ENCODE measurements at regions not wholly inside any gene's neighbourhood (a gene's known extent, or its start where the extent isn't known, plus 50 kb on each side); places are given as distances from the start of the nearest gene placed in this dataset.

- DNase-seq (ENCODE audit: low read depth), result no peak
Measured at GRCh38 chr1:5597991-5598823, 394.0 kb downstream of the NPHP4 start.

- DNase-seq (ENCODE audit: low read depth), result no peak
Measured at GRCh38 chr1:5597171-5597850, 394.9 kb downstream of the NPHP4 start.

DNA sequence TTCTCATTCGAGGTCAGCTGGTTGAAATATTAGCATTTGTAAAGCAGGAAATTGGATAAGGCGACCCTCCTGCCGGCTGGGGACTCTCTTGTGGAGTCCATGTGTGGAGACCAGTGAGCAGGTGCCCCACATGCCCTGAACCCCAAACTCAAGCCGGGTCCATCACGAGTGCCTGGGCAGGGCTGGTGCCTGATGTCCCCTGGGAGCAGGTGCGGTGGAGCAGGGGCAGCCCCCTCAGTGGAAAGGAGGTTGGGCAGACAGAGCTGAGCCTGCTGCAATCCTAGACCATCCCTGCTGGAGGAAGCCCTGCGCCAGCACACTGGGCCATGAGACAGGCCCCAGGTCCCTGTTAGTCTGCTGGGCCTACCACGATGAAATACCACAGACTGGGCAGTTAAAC, 395.6 kb downstream of the NPHP4 start:
- no peak for DNase-seq (ENCODE audit: low read depth)

- no peak for DNase-seq (ENCODE audit: low read depth)
Measured at GRCh38 chr1:5595531-5596170, 396.6 kb downstream of the NPHP4 start.

DNA sequence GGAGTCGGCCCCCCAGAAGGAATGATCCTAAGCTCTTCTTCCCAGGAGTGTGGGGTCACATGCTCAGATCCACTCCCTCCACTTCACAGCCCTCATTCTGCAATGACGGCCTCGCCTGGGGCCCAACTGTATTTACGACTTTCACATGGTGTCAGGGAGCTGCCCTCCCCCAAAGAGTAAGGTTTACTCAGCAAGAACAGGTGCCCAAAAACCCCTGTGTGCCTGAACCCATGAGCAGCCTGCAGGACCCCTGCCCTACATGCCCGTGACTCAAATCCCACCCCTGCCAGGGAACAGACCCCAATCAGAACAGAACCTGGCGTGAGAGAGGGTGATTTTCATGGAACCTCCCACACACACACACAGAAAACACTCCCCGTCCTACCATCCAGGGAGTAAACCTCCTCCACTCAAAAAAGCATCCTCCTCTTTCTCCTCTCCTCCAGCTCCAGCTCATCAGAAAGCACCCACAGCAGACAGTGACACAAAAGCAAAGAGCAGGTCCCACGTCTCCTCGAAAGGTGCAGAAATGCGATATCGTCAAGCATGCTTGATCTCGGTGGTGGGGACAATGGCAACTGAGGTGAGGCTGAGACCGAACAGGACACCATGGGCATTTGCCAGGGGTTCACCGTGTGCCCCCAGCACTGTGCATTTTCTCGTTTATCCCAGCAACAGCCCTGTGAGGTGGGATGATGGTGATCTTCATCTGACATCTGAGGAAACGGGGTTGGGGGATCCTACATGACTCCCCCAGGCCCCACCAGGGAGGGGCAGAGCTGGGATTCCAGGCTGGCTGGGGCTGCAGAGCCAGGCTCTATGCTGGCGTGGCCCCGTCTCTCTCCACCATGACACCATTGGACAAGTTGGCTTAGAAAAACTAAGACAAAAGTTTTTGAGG, 397.9 kb downstream of the NPHP4 start:
- DNase-seq (ENCODE audit: low read depth), result no peak

DNA sequence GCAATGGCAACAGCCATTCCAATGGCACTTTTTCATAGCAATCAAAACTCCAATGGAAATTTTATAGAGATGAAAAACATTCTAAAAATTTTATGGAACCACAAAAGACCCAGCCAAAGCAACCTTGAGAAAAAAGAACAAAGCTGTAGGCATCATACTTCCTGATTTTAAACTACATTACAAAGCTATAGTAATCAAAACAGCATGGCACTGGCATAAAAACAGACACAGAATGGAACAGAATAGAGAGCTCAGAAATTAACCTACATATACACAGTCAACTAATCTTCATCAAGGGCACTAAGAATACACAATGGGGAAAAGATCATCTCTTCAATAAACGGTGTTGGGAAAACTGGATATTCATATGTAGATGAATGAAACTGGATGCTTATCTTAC, 401.5 kb downstream of the NPHP4 start:
- no peak for DNase-seq (ENCODE audit: low read depth)

DNA sequence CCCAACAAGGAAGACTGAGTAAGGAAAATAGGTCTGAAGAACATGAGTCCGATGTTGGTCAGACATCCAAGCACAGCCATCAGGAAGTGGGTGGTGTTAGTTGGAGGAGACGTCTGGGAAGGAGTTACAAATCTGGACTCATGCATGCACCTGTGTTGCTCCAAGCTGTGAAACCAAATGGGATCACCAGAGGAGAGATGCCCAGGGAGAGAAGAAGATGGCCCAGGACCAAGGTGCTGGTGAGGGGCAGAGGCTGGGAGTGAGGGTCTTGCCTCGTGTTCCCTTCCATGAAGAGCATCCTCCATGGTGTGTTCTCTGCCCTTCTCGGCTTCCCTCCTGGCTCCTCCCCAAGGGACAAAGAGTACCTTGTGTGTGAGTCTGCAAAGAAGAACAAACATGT, 405.6 kb downstream of the NPHP4 start:
- no peak for DNase-seq (ENCODE audit: low read depth)

DNA sequence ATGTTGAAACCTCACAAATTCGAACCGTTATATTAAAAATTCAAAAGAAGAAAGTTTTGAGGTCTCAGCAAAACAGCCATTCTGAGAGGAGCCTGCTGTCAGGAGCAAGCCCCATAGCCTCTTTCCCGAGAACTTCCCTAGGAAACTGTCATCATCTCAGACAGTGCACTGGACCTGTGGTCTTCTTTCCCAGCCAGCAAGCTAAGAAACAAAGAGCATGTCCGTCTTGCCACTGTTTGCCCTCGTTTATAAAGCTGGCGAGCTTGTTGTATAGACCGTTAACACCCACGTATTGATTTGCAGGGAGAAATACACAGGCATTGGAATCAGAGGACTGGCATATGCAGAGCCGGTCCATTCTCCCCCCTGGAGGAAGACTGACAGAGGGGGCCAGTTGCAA, 407.0 kb downstream of the NPHP4 start:
- DNase-seq (ENCODE audit: low read depth), result no peak

- DNase-seq (ENCODE audit: low read depth), result no peak
Measured at GRCh38 chr1:5580926-5581325, 411.3 kb downstream of the NPHP4 start.

DNA sequence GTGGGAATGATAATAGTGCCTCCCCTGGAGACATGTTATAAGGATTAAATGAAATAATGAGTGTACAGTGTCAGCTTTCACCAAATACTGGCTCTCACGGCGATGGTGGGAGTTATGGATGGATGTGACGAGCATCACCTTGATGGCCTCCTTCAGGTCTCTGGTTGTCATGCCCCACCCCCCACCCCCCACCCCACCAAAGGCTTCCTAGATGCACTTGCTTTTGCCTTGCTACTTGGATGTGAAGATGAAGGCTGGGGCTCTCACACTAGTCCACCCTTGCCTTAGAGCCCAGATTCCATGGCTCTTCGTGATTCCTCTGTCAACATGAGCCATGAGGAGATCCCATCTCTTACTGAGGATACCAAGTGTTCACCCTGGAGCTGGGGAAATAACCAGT, 412.3 kb downstream of the NPHP4 start:
- DNase-seq (ENCODE audit: low read depth), result no peak

GRCh38 chr1:5578690-5579089, 413.5 kb downstream of the NPHP4 start:
- DNase-seq (ENCODE audit: low read depth), result no peak

- DNase-seq (ENCODE audit: low read depth), result no peak
Measured at GRCh38 chr1:5577255-5578040, 414.8 kb downstream of the NPHP4 start.

DNA sequence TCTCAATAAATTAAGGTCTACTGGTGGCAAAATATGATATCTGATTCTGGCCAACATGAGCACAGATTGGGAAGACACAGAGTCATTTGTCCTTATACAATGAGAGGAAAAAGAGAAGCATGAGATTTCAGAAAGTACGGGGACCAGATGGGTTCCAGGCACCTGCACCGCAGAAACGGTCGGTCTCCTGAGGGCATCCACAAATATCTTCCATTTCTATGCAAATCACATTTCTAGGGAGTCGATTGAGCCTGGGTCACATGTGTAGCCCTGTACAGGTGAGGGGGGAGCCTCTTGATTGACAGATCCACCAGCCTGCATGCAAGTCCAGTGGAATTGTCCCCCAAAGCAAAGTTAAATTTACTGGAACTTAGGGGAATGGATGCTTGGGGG, 415.6 kb downstream of the NPHP4 start:
- DNase-seq (ENCODE audit: low read depth), result no peak

DNA sequence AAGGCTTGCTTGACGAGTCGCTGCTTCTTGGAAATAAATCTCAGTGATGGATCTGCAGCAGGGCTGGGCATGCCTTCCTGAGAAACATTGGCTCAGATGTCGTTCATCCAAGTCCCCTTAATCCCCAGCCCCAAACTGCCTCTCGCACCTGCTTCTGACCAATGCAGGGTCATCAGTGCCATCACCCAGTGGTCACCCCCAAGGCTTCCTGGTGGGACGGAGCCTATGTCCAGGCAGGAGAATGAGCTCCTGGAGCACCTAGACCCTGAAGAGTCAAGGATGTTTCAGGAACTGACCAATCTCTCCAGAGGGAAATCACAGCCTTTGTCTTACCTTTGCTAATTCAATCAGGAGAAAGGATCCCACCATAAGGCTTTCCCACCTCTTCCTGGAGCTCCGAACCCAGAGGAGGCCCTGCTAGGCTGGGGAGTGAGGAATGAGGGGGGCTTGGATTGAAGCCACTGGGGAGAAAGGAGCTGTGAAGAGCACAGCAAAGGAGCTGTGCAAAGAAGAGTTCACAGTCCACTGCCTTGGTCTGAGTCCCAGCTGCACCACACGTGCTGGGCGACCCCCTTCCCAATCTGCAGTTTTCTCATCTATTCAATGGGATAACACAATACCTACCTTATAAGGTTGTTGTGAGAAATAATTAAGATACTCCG, 416.1 kb downstream of the NPHP4 start:
- DNase-seq (ENCODE audit: low read depth), result no peak

- DNase-seq (ENCODE audit: low read depth), result no peak
Measured at GRCh38 chr1:5575396-5575940, 416.8 kb downstream of the NPHP4 start.

GRCh38 chr1:5574641-5575040, 417.6 kb downstream of the NPHP4 start:
- no peak for DNase-seq (ENCODE audit: low read depth)

- no peak for DNase-seq (ENCODE audit: low read depth)
Measured at GRCh38 chr1:5572794-5573193, 419.4 kb downstream of the NPHP4 start.

- DNase-seq (ENCODE audit: low read depth), result no peak
Measured at GRCh38 chr1:5571861-5572401, 420.3 kb downstream of the NPHP4 start.

DNA sequence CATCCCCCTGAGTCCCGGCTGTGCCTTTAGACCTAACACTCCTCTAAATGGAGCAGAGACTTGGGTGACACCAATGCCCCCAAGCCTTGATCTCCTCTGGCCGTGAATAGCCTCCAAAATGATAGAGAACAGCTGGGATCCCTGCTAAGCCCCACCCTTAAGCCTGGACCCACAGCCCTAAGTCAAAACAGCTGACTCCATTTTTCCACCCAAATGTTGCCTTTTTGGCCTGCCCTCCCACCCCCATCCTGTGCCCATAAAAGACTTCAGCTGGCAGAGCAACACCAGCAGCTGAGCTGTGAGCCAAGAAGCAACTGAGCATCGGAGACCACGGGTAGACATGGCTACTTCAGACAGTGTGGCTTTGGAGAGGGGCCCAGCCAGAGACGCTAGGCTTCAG, 420.8 kb downstream of the NPHP4 start:
- DNase-seq (ENCODE audit: low read depth), result no peak

DNA sequence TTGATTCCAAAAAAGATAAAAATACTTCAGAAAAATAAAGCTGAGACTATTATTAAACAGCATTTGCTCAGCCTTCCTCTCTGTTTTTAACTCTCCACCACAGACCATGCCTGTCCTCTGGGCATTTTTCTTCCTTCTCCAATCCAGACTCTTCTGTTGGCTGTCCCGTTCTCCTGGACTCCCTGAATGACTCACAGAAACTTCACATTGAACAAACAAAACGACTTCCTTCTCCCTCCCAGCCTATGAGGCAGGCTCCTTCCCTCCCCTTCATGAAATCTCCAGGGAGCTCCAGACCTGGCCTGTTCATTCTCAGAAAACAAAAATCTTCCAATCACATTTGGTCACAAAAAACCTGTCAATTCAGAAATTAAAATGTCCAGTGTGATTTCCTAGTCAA, 421.3 kb downstream of the NPHP4 start:
- DNase-seq (ENCODE audit: low read depth), result no peak

Measured in GM04504 (cell line).